Mesodermal cell (in vitro differentiated cells): ENCODE measurements at regions not wholly inside any gene's neighbourhood (a gene's known extent, or its start where the extent isn't known, plus 50 kb on each side); places are given as distances from the start of the nearest gene placed in this dataset.

Experiments
- H3K27ac ChIP-seq: 2 replicates; pipeline ENCODE4 v1.7.0; 2013; ENCODE audit warnings: mild to moderate bottlenecking, low read depth, low read length, moderate library complexity; ENCODE audit not compliant: severe bottlenecking
- H3K36me3 ChIP-seq: 2 replicates; pipeline ENCODE4 v1.7.1; 2013; ENCODE audit warnings: mild to moderate bottlenecking, low read length, moderate library complexity; ENCODE audit not compliant: control insufficient read depth, insufficient read depth
- H3K4me1 ChIP-seq: one replicate; pipeline ENCODE4 v1.7.1; 2013; ENCODE audit warnings: mild to moderate bottlenecking, low read length; ENCODE audit not compliant: insufficient read depth, control insufficient read depth, poor library complexity, severe bottlenecking
- H3K4me3 ChIP-seq: 2 replicates; pipeline ENCODE4 v1.7.0; 2013; ENCODE audit warnings: low read length, control low read depth, mild to moderate bottlenecking; ENCODE audit not compliant: insufficient read depth, poor library complexity, severe bottlenecking; ENCODE audit errors: extremely low read depth
- H3K9me3 ChIP-seq: 2 replicates; pipeline ENCODE4 v1.7.1; 2013; ENCODE audit warnings: mild to moderate bottlenecking, low read length, moderate library complexity; ENCODE audit not compliant: control insufficient read depth
- WGBS, 2 experiments: methylation state at CpG; one replicate each; pipeline ENCODE4 v1.1.5; 2013; ENCODE audit warnings: missing lambda C conversion rate in 2 of 2; ENCODE audit not compliant: insufficient coverage in 2 of 2; 5-methylcytosine and 5-hydroxymethylcytosine counted together

DNA sequence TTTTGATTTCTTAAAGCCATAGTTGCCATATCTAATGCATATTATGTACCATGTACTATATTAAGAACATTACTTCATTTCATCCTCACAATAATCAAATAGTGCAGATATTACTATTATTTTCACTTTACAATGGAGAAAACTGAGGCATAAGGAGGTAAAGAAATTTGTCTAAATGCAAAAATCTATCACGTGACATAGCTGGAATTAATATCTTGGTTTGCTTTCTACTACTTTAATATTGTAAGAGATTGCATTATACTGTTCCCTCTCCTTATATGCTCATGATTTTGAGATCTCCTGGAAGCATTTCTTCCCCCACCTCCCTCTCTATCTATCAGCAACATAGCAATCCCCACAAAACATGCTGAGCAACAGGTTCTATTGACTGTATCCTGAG lies 330.8 kb upstream of the SPTLC3 start:
- Histone ChIP-seq H3K4me3 (no peak overlapping the region), H3K4me1 (no peaks in the 10 kb centered on the region), H3K36me3 (no peaks in the 10 kb centered on the region), H3K9me3 (no peaks in the 10 kb centered on the region), H3K27ac (no peak overlapping the region)
- WGBS, 2 experiments: no CpG with 5 or more reads among the region's 1 CpG

DNA sequence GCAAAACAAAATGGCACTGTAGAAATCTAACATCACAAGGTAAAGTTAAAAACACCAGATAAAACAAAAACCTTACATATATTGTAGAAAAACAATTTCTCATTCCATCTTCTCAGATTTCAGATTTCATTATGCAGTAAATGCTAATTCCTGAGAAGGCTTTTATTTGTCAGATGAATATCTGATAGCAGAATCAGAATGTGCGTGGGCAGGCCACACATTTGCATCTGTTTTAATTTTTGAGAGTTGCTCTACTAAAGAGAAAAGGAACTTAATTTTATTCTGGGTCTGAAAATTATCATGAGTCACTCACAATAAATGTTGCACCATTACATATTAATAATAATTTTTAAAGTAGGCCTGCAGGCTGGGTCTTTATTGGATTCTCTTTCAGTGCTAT lies 329.3 kb upstream of the SPTLC3 start:
- Histone ChIP-seq H3K9me3 (no peaks in the 10 kb centered on the region), H3K36me3 (no peaks in the 10 kb centered on the region), H3K27ac (no peak overlapping the region), H3K4me1 (no peaks in the 10 kb centered on the region), H3K4me3 (no peak overlapping the region)
- WGBS, 2 experiments: 100% methylated on average over 1 of the region's 1 CpG; no CpG with 5 or more reads in 1 of the 2 experiments

DNA sequence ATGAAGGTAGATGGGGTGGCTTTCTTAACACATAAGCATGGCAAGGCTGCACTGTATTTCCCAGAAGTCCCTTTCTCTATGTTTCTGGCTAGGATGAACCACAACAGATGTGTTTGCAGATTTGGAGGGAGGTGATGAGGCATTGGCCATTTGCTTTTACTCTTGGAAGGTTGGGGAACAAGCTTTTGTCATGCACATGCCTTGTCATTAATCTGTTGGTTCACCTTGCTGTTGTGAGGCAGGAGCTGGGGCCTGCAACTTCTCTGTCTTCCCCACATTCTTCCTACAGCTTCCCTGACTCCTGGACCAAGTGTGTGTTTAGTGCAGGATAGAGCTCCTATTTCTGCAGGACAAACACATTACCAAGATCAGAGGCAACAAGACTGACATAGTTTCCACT lies 326.2 kb upstream of the SPTLC3 start:
- H3K9me3 ChIP-seq: no peaks in the 10 kb centered on the region
- H3K36me3 ChIP-seq: no peaks in the 10 kb centered on the region
- H3K4me3 ChIP-seq: no peak overlapping the region
- H3K4me1 ChIP-seq: no peaks in the 10 kb centered on the region
- no peak overlapping the region for H3K27ac ChIP-seq

DNA sequence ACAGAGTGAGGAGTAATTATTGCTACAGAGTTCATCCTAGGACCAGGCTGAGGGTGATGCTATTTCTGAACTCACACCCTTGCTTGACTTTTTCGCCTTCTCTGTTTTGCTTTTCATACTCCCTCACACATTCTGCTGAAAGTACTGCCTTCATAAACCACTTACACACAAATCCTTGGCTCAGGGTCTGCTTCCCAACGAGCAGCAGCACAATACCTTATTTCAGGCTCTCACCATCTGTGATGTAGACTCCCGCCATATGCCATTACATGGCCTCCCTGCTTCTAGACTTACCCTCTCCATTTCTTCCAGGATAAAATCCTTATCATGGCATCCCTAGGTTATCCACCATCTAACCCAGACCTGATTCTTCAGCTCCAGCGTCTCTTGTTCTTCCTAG lies 321.3 kb upstream of the SPTLC3 start:
- H3K9me3 ChIP-seq: no peaks in the 10 kb centered on the region
- no peaks in the 10 kb centered on the region for H3K4me1 ChIP-seq
- no peak overlapping the region for H3K4me3 ChIP-seq
- no peak overlapping the region for H3K27ac ChIP-seq
- no peaks in the 10 kb centered on the region for H3K36me3 ChIP-seq
- 80% methylated on average over 4 of the region's 4 CpGs for WGBS, 2 experiments

DNA sequence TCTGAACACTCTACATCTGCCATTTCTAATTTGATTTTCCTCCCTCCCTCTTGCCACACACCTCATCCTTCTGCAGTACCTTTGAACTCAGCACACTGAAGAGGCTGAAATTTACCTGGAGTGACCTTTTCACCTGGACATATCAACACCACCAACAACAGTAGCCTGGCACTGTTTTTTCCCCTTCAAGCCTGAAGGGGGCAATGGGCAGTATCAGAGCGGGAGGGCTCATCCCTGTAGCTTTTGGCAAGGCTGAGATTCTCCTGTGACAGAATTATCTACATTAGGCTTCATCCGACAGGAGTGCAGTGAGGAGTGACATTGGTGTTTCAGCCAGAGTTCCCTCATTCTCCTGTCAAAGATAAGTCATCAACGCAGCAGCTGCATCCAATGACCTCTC lies 312.8 kb upstream of the SPTLC3 start:
- WGBS, 2 experiments: 79 to 95% methylated on average over 2 to 3 of the region's 3 CpGs
- no peaks in the 10 kb centered on the region for H3K36me3 ChIP-seq
- H3K9me3 ChIP-seq: no peaks in the 10 kb centered on the region
- H3K4me1 ChIP-seq: no peaks in the 10 kb centered on the region
- H3K4me3 ChIP-seq: no peak overlapping the region
- no peak overlapping the region for H3K27ac ChIP-seq

DNA sequence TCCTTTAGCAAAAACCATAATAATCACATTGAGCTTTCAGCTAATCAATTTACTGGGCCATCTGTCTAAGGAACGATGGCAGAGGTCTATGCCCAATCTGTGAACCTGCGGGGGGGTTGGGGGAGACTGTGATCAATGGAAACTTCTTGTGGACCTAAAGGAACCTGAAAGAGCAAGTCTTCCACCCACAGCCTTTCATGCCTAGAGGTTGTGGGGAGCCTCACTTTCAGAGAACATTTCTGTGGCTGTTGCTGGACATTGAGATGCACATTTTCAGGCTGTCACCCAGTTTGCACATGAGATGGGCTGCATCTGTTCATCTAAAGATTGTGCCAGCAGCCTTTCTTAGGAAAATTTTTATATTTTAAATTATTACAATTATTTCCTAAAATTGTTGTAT lies 310.0 kb upstream of the SPTLC3 start:
- WGBS, 2 experiments: 100% methylated on average over 1 of the region's 2 CpGs; no CpG with 5 or more reads in 1 of the 2 experiments
- Histone ChIP-seq H3K4me1 (no peaks in the 10 kb centered on the region), H3K27ac (no peak overlapping the region), H3K4me3 (no peak overlapping the region), H3K36me3 (no peaks in the 10 kb centered on the region), H3K9me3 (no peaks in the 10 kb centered on the region)

DNA sequence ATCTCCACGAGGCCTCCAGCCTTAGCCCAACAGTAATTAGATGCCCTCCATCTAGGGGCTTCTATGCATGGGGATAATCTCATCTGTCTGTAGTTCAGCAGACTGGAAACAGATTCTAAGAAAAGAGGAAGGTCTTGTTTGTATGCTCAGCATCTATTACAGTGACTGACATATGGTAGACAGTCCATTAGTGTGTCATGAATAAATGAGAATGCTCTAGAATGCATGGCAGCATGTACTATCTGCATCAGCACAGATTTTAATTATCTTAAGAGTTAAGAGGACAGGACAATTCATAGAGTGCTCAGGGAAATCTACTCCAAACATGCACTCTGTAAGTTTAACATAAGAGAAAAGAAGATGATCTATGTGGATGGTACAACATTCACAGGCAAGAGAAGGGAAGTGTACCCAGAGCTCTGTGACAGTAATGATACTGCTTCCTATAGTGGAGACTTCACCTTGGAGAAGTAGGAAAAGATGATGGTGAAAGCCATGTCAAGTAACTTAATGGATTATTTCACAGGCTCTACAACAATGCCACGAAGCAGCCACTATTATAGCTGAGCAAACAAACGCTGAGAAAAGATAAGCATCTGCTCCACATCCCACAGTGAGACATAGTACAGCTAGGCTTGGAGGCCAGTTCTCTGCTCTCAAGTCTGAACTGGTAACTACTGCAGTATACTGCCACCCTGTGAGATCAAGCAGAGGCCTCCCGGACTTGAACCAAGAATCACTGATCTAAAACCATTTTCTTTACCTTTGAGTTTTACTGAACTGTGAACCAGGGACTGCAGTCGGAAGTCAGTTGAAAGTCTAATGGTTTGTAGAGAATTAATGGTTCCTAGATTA lies 309.2 kb upstream of the SPTLC3 start:
- no peaks in the 10 kb centered on the region for H3K4me1 ChIP-seq
- no peaks in the 10 kb centered on the region for H3K36me3 ChIP-seq
- no peak overlapping the region for H3K27ac ChIP-seq
- no peaks in the 10 kb centered on the region for H3K9me3 ChIP-seq
- no peak overlapping the region for H3K4me3 ChIP-seq
- 89 to 100% methylated on average over 2 to 5 of the region's 5 CpGs for WGBS, 2 experiments

DNA sequence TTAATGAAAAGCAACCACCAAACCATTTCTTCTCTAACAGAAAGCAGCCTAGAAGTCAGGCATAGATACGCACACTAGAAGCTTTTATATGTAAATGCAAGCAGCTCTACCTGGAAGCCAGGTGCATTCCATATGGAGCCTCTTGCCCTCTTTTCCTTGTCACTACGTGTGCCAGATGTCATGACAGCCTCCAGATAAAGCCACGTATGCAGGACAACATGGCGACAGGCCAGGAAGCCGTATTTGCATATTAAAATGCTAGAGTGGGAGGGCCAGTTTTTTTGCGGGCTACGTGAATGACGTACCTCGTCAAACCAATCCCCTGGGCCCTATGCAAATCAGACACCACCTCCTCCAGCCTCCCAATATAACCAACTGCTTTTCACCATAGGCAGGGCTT lies 308.1 kb upstream of the SPTLC3 start:
- WGBS, 2 experiments: 89 to 100% methylated on average over 2 to 6 of the region's 9 CpGs
- no peaks in the 10 kb centered on the region for H3K4me1 ChIP-seq
- no peak overlapping the region for H3K27ac ChIP-seq
- no peak overlapping the region for H3K4me3 ChIP-seq
- H3K9me3 ChIP-seq: no peaks in the 10 kb centered on the region
- H3K36me3 ChIP-seq: no peaks in the 10 kb centered on the region

DNA sequence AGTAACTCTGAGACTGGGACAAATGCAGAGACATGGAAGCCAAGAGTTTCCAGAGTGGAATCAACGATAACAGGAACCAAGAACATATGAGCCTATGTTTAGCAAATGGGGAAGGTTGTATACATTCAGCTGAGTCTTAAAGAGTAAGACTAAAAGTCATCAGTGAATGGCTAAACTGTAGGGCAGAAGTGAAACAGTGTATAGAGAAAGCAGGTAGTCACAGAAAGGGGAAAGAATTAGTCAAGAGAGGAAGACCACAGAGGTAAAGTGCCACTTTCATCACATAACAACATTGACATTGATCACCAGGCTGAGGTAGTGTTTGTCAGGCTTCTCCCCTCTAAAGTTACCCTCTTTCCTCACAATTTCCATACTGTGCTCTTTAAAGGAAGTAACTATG lies 306.5 kb upstream of the SPTLC3 start:
- H3K36me3 ChIP-seq: no peaks in the 10 kb centered on the region
- no peaks in the 10 kb centered on the region for H3K9me3 ChIP-seq
- H3K27ac ChIP-seq: no peak overlapping the region
- WGBS, 2 experiments: 77 to 100% methylated on average over 1 of the region's 1 CpG
- H3K4me3 ChIP-seq: no peak overlapping the region
- H3K4me1 ChIP-seq: no peaks in the 10 kb centered on the region

DNA sequence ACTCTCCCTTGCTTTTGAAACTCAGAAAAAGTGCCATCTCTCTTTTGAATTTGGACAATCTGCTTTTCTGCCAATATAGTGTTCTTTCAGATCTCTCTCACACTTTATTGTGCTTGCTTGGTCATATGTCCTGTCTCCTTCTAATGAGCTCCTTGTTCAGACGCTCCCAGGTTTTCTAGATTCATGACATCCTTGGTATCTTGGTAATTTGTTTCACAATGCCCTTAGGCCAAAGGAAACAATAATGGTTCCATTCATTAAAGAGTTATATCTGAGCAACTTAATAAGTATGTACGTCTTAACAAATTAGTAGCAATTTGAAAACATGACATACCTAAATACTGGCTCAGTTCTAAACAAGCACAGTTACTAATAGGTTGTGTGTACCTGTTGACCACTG lies 293.4 kb upstream of the SPTLC3 start:
- no peaks in the 10 kb centered on the region for H3K4me1 ChIP-seq
- H3K9me3 ChIP-seq: no peaks in the 10 kb centered on the region
- no peak overlapping the region for H3K27ac ChIP-seq
- H3K4me3 ChIP-seq: no peak overlapping the region
- WGBS, 2 experiments: no CpG with 5 or more reads among the region's 2 CpGs
- no peaks in the 10 kb centered on the region for H3K36me3 ChIP-seq

DNA sequence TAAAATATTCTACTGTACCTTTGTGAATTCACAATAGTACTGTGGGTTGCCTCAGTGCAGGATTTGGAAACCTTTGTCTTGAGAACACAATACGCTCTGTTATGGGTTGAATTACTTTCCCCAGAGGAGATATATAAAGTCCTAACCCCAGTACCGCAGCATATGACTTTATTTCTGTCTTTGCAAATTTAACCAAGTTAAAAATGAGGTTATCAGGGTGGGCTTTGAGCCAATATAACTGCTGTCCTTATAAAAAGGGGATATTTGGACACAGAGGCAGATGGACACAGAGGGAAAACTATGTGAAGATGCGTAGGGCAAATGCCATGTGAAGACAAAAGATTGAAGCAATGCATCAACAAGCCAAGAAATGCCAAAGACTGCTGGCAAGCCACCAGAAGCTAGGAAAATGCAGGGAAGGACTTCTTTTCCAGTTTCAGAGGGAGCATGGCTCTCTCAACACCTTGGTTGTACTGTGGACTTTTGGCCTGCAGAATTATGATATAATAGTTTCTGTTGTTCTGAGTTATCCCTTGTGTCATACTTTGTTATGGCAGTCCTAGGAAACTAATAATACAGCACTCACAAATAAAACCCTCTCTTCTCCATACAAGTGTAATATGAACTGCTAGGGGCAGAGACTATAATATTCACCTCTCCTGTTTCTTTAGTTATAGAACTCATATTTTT lies 292.6 kb upstream of the SPTLC3 start:
- no peak overlapping the region for H3K4me3 ChIP-seq
- H3K27ac ChIP-seq: no peak overlapping the region
- 85 to 100% methylated on average over 1 to 3 of the region's 3 CpGs for WGBS, 2 experiments
- no peaks in the 10 kb centered on the region for H3K4me1 ChIP-seq
- no peaks in the 10 kb centered on the region for H3K9me3 ChIP-seq
- H3K36me3 ChIP-seq: no peaks in the 10 kb centered on the region
